ENCODE measurements at regions not wholly inside any gene's neighbourhood (a gene's known extent, or its start where the extent isn't known, plus 50 kb on each side); places are given as distances from the start of the nearest gene placed in this dataset.

GRCh38 chr2:240226672-240227537, 86.4 kb upstream of the OTOS start:
- no peak for DNase-seq (ENCODE audit: low read depth, low spot score)
- TF ChIP-seq, protein P1, sequence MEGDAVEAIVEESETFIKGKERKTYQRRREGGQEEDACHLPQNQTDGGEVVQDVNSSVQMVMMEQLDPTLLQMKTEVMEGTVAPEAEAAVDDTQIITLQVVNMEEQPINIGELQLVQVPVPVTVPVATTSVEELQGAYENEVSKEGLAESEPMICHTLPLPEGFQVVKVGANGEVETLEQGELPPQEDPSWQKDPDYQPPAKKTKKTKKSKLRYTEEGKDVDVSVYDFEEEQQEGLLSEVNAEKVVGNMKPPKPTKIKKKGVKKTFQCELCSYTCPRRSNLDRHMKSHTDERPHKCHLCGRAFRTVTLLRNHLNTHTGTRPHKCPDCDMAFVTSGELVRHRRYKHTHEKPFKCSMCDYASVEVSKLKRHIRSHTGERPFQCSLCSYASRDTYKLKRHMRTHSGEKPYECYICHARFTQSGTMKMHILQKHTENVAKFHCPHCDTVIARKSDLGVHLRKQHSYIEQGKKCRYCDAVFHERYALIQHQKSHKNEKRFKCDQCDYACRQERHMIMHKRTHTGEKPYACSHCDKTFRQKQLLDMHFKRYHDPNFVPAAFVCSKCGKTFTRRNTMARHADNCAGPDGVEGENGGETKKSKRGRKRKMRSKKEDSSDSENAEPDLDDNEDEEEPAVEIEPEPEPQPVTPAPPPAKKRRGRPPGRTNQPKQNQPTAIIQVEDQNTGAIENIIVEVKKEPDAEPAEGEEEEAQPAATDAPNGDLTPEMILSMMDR (IDR thresholded peaks at IDR 0.05; ENCODE audit: low read depth, low read length), result no peak
- H3K4me3 ChIP-seq (ENCODE audit: low read depth, low read length), result no peak overlapping the region
- in situ Hi-C loops (cut with HindIII; ENCODE audit: low sequenced_read_pairs), result no loop called here

- in situ Hi-C loops (cut with HindIII; ENCODE audit: low sequenced_read_pairs), result no loop called here
- no peak for DNase-seq (ENCODE audit: low read depth, low spot score)
- TF ChIP-seq, protein P1 (IDR thresholded peaks at IDR 0.05; ENCODE audit: low read depth, low read length), result no peak
- no peak overlapping the region for H3K4me3 ChIP-seq (ENCODE audit: low read depth, low read length)
Observed at GRCh38 chr2:240227538-240228428, 87.3 kb upstream of the OTOS start.

DNA sequence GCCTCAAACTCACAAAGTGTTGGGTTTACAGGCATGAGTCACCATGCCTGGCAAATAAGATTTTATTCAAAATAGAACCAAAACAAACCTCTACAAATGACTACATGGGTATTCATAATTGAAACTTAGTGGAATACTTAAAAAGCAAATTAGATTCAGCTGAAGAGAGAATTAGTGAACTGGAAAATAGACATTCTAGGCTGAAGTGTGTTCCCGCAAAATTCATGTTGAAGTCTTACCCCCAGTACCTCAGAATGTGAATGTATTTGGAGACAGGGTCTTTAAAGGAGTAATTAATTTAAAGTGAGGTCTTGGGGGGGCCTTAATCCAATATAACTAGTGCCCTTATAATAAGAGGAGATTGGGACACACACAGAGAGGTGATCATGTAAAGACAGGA, 88.5 kb upstream of the OTOS start:
- DNase-seq (ENCODE audit: low read depth, low spot score), result no peak
- in situ Hi-C loops (cut with HindIII; ENCODE audit: low sequenced_read_pairs), result no loop called here
- H3K4me3 ChIP-seq (ENCODE audit: low read depth, low read length), result no peak overlapping the region
- TF ChIP-seq, protein P1 (IDR thresholded peaks at IDR 0.05; ENCODE audit: low read depth, low read length), result no peak

- H3K4me3 ChIP-seq (ENCODE audit: low read depth, low read length), result no peak overlapping the region
- in situ Hi-C loops (cut with HindIII; ENCODE audit: low sequenced_read_pairs), result no loop called here
- no peak for DNase-seq (ENCODE audit: low read depth, low spot score)
- TF ChIP-seq, protein P1 (IDR thresholded peaks at IDR 0.05; ENCODE audit: low read depth, low read length), result no peak
Observed at GRCh38 chr2:240229603-240230235, 89.3 kb upstream of the OTOS start.

DNA sequence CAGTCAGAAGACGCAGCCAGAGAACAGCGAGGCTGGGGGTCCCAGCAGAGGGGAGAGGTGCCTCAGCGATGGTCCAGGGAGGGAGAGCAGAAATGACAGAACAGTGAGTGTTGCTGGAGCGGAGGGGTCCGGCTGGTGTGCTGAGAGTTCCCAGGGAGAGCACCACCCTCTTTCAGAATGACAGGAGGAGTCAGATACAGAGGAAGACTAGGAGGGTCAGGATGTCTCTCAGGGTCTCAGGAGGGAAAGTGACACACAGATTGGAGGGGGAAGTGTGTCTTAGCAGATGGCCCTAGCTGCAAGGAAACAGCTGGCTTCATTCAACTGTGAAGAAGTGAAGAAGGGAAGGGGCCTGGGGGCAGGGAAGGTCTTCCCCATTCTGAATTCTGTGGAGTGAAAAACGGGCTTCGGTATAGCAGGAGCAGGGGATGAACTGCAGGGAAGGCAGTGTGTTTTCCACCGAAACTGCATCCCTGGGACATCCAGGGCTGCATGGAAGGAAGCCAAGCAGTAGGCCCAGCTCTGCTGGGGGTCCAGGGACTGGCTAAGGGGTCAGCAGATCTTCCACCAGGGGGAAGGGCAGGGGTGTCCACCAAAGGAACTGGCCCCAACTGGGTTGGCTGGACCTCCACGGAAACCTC, 90.0 kb upstream of the OTOS start:
- no peak overlapping the region for H3K4me3 ChIP-seq (ENCODE audit: low read depth, low read length)
- DNase-seq (ENCODE audit: low read depth, low spot score), result no peak
- in situ Hi-C loops (cut with HindIII; ENCODE audit: low sequenced_read_pairs), result no loop called here
- TF ChIP-seq, protein P1 (IDR thresholded peaks at IDR 0.05; ENCODE audit: low read depth, low read length), result no peak

DNA sequence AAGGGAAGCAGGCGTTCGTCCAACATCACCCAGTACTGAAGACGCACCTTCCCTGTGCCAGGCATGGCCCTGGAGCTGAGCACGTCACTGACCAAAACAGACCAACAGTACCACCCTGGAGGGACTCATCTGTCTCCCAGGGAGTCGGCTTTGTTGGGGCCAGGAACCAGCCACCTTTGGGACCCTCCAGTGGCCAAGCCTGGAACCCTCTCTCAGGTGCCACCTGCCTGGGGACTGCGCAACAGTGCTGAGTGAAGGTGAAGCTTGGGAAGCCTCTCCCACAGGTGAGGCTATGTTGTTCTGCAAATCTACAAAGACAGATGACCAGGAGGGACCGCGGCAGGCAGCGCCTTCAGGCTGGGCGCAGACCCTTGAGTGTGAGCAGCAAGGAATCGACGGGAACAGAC, 91.4 kb upstream of the OTOS start:
- DNase-seq (ENCODE audit: low read depth, low spot score), result no peak
- H3K4me3 ChIP-seq (ENCODE audit: low read depth, low read length), result no peak overlapping the region
- TF ChIP-seq, protein P1 (IDR thresholded peaks at IDR 0.05; ENCODE audit: low read depth, low read length), result no peak
- in situ Hi-C loops (cut with HindIII; ENCODE audit: low sequenced_read_pairs), result no loop called here

Data from astrocyte of the spinal cord (primary cell).